Stimulated activated CD4-positive, alpha-beta T cell treated with anti-CD3 and anti-CD28 coated beads, Interleukin-1b, Interleukin-23, amount 100 ng/mL, for 24 hours (primary cell): ENCODE measurements at regions not wholly inside any gene's neighbourhood (a gene's known extent, or its start where the extent isn't known, plus 50 kb on each side); places are given as distances from the start of the nearest gene placed in this dataset.
"Not testable (repeated sequence)": the region's sequence is repeated elsewhere in the genome, so short reads cannot be mapped to it uniquely, and the experiment has no call there.

Experiments
- DNase-seq, 4 experiments: peaks; one replicate each; pipeline ENCODE4 v3.0.0-alpha.2; 2020; ENCODE audit warnings: low read depth in 4 of 4, low spot score in 1 of 4

DNA sequence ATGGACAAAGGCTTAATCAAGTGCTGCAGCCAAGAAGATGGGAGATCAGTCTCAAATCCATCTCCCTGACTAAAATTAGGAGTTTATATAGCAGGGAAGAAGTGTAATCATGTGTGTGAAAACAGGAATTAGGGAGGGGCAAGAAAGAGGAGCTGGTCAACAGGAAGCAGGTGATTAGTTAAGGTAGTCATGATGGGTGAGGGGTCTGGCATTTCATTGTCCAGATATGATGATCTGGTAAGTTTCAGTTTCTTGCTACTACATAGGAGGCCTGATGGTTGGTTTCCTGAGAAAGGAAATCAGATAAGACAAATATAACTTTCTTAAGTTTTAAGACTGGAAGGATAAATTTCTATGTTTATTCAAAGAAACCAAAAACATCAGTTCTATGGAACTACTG, 455.6 kb upstream of the GRAMD2B start:
- DNase-seq = no peak

DNA sequence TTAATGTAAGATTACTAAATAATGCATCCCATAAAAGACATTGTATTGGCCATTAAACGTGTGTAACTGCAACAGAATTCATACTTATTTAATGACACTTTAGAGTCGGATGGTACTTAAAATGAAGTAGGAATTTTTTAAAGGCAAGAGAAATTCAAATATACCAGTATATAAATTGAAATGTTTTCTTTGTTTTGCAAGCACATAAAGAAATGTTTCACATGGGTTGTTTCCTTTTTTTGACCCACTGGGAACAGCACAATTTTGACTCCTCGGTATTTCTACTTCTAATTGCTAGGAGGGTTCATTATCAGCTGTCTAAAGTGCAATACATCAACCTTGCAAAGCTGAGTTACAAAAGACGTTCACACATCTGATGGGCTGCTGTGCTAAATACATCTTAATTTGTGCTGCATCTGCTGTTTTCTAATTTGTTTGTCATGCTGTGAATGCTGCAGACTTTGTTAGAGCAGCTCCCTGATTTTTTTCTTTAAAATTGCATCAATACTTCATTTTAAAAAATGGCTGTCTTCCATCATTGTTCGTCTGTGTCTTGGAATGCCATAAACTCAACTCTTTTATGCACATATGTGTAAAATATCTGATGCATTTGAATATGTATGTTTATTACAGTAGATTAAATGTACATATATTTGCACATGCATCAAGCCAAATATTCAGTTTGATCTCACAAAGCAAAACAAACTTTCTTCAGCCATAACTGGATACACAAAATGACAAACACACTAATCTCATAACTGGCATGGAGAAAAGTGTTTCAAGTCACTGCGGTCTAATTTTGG, 454.0 kb upstream of the GRAMD2B start:
- no peak for DNase-seq

DNA sequence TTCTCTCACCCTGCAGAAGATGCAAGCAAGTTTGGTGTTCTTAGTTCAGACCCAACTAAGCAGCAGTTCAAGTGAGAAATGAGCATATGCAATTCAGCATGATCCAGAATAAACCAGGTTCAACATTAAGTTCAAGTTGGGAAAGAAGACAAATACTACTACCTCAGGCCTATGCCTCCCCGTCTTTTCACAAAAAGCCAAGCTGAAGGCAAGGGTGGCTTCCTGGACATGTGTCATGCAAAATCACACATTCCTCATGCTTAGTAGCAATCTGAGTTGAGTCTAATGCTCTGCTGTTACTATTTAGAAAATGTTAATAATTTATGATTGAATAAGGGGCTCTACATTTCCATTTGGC, 453.4 kb upstream of the GRAMD2B start:
- DNase-seq = no peak

DNA sequence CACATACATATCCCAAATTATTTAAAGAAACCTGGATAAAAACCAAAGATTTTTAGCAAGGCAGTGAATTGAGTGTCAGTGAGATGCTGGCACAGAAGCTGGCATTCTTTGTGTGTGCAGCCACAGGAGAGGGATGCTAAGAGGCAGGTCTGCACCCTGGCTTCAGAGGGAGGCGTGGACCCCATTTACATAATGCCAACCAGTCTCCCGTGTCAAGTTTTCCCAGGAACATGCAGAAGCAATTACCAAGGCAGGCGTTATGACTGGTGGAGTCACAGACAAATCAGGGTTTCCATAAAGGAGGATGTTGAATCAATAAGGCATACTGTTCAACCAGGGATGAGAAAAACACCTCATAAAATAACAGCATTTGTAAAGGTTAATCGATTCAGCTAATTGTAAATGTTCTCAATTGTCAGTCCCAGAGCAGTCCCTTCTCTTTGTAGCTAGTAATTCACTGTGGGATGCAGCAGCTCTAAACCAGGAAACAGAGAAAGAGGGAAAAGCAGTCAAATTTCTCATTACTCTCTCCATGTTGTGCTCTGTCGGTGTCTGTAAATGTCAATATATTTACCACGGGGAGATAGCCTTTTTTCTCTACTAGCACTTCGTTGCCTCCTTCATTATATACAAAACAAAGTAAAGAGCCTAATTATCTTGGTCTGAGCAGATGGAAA, 452.4 kb upstream of the GRAMD2B start:
- no peak for DNase-seq

DNA sequence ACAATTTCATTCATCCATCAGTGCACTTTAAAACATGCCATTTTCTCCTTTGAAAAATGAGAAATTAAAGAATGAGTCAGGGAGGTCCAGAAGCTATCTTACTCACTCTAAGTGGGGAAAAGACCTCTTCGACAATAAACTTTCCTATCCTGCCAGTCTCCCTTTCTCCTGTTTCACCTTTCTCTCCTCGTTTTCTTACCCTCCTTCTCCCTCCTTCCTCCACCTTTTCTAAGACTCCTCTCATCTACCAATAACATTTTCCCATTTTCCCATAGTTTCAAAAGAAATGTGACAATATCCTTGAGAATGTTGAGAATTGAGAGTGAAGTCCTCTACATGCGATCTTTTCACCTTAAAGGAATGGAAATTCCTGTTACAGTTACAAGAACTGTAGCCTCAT, 450.5 kb upstream of the GRAMD2B start:
- DNase-seq = no peak

GRCh38 chr5:125974679-125975078, 448.5 kb upstream of the GRAMD2B start:
- DNase-seq = no peak

GRCh38 chr5:125976421-125977000, 446.7 kb upstream of the GRAMD2B start:
- DNase-seq = no peak

GRCh38 chr5:125978015-125978414, 445.2 kb upstream of the GRAMD2B start:
- no peak for DNase-seq

DNA sequence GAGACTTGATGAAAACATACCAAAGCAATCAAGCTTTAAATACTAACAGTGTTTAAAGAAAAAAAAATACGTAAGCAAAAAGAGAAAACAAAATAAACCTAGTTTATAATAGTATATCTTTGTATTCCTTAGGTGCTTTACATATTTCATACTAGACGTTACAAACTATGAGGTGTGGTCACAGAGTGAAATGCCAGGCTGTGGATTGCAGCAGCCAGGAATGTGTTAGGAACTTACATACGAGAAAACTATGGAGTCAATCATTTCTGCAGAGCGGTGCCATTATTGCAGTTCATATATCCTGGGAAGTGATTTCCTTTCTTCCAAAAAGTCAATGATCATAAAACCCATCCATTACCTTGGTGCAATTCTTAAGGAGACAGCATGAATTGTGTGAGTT, 443.6 kb upstream of the GRAMD2B start:
- DNase-seq = no peak

DNA sequence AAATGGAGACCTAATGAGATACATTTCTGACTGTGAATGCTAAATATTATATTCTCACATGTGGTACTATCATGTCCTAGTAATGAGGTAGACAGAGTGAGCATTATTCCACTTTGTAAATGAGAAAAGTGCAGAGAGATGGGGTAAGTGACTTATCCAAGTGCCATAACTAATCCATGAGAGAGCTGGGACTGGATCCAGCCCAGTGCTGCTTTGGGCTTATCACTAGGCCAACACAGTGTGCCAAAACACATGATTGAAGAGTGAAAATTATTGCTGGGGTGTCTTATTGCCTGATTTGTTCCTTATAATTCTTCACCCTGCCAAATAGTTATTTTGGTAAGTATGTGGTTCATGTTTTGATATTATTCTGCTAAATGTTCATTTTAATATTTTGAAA, 442.2 kb upstream of the GRAMD2B start:
- DNase-seq = no peak

- no peak for DNase-seq
These were observed 435.4 kb upstream of the GRAMD2B start for GRCh38 chr5:125987677-125988255.

- no peak for DNase-seq
These were observed 431.2 kb upstream of the GRAMD2B start for GRCh38 chr5:125992050-125992449.

DNA sequence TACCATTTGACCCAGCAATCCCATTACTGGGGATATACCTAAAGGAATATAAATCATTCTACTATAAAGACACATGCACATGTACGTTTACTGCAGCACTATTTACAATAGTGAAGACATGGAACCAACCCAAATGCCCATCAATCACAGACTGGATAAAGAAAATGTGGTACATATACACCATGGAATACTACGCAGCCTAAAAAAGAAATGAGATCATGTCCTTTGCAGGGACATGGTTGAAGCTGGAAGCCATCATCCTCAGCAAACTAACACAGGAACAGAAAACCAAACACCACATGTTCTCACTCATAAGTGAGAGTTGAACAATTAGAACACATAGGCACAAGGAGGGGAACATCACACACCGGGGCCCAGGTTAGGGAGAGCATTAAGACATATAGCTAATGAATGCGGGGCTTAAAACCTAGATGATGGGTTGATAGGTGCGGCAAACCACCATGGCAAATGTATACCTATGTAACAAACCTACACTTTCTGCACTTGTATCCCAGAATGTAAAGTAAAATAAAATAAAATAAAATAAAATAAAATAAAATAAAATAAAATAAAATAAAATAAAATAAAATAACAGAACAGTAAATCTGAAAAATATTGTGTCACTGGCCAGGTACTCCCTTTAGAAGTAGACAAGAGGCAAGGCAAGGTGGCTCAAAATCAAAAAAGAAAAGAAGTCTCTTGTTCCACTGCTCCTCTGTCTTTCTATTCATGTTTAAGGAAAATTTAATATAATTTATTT, 423.8 kb upstream of the GRAMD2B start:
- DNase-seq = not testable (repeated sequence)

DNA sequence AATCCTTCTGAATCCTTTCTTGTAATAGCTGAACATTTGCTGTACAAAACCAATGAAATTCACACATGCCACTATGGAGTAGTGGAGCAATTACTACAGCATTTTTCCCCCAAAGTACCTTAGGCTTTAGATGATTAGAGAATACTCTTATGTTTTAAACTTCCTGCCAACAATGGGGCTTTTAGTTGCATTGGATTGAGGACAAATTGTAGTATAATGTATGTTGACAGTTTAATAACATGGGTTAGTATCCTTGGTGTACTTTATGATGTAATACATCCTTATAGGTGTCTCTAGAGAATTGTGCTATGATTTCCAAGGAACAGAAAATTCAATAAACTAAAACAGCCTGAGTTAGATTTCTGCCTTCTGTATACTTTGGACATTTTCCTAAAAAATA, 422.7 kb upstream of the GRAMD2B start:
- no peak for DNase-seq

DNA sequence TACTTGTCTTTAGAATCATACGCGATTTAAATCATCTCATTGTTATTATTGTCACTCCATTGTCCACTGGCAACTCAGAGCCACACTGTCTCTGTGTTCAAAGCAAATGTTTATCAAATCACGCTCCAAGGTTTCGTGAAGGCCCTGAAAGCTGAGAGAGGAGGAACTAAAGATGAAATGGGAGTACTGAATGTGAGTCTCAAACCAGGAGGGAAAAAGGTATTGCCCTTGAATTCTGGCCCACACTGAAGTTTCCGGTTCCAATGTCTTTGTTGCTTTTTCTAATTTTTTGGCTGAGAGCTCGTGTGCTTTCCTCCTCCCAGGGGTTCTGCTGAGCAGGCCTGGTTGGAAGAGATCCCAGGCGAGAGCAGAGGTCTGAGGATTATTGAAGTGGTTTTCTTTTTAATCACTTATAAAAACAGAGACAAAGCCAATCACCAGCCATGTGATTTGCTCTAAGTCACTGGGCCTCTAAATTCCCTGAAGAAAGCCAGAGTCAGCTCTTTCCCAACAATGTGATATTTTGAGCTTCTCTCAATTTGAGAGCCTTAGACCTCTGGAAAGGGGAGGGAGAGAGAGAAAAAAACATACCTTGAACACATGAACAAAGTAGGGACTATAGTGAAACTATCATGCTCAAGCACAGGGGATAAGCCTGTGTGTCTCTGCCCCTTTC, 420.8 kb upstream of the GRAMD2B start:
- DNase-seq = no peak

- no peak for DNase-seq
These were observed 419.9 kb upstream of the GRAMD2B start for GRCh38 chr5:126003309-126003708.

- DNase-seq = no peak
These were observed 418.6 kb upstream of the GRAMD2B start for GRCh38 chr5:126004636-126005035.

DNA sequence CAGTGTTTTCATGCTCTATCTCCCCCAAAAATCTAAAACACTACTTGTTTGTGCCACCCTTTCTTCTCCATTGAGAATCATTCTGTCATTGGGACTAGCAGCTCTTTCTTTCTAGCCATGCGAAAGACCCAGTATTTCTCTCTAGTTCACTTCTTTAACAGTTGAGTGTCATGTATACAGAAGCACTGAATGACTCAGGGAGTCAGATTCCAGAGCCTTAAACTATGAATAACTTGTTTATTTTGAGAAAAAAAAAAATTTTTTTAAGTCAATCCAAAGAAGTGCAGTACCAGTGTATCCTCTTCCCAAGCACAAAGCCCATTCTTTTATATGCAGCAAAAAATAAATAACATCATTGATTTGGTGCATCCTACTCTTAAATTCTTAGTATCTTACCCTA, 415.4 kb upstream of the GRAMD2B start:
- no peak for DNase-seq

DNA sequence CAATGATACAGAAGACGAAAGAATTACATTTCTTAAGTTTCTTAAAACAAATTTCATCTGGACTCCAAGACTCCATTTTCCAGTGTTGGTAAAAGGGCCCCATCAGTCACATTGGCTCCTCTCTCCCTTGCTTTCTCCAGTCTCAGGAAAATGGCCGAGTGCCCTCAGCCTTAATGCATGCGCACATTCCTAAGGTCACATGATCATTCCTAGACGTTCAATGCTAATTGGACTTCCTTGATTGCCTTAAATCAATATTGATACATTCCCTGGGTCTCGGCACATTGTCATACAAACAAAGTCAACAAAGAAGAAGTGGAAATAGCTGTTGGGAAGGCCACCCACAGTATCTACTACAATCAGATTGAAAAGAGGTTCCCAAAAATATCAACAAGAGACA, 413.6 kb upstream of the GRAMD2B start:
- DNase-seq = no peak

- DNase-seq = not testable (repeated sequence)
These were observed 411.7 kb upstream of the GRAMD2B start for GRCh38 chr5:126011526-126011925.

DNA sequence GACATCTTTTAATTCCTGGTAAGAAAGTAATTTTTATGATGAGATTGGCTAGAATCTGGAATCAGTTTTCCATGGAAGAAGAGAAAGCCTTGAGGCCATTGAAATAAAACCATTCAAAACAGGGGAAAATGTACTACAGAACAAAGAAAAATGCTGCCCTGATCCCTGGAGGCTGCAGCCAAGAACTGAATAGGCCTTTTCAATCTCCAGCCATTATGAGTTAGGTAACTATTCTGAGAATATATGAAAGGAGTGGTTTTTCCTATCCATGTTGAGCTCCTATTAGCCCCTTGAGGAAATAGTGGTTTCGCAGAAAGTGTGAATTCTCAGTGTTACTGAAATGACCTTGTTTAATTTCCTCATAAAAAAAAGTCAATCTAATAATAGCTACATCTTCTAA, 408.5 kb upstream of the GRAMD2B start:
- no peak for DNase-seq
